SK-N-SH (cell line): ENCODE measurements at regions not wholly inside any gene's neighbourhood (a gene's known extent, or its start where the extent isn't known, plus 50 kb on each side); places are given as distances from the start of the nearest gene placed in this dataset.

Experiments used
- CTCF ChIA-PET: fragments of 300-600, 350-600 bp; formaldehyde crosslinking; extraction: SDS; loops from one replicate; lab custom pipeline; 2021; lab: Yijun Ruan, JAX
- POLR2A ChIA-PET: fragments of 350-600 bp; sonication (Branson Sonifier 250); formaldehyde crosslinking; extraction: SDS; loops from one replicate; lab custom pipeline; 2020; ENCODE audit warnings: antibody characterized with exemption, inconsistent platforms; lab: Yijun Ruan, JAX
- DNase-seq: peaks from one replicate; pipeline ENCODE4 v3.0.0; 2012
- H2AFZ ChIP-seq: fragments of 200-600 bp; sonication (generic); 2 replicates; pipeline ENCODE4 v1.8.1; 2016; ENCODE audit warnings: antibody characterized with exemption, mild to moderate bottlenecking, low read depth
- H3F3A ChIP-seq: fragments of 200-600 bp; sonication (generic); replicated peaks from 2 replicates; pipeline ENCODE3; 2016; ENCODE audit warnings: antibody characterized with exemption, mild to moderate bottlenecking; ENCODE audit not compliant: insufficient read depth
- H3K27ac ChIP-seq, 2 experiments: fragments of 200-500 bp in 1 of 2; fragments of 200-600 bp in 1 of 2; sonication (Bioruptor generic) in 1 of 2; sonication (generic), shearing (Covaris generic) in 1 of 2; 2 replicates each; pipeline versions ENCODE4 v1.5.1 to v1.6.1; 2014 to 2016; ENCODE audit warnings: low read depth in 2 of 2, inconsistent platforms in 1 of 2, low read length in 1 of 2, mild to moderate bottlenecking in 1 of 2, mixed read lengths in 1 of 2
- H3K27me3 ChIP-seq: fragments of 200-600 bp; sonication (generic), shearing (Covaris generic); 2 replicates; pipeline ENCODE4 v1.6.1; 2016; ENCODE audit warnings: mixed run types; ENCODE audit not compliant: insufficient read depth
- H3K36me3 ChIP-seq, 2 experiments: fragments of 200-500 bp in 1 of 2; fragments of 200-600 bp in 1 of 2; sonication (Bioruptor generic) in 1 of 2; sonication (generic) in 1 of 2; replicated peaks in 1 of 2; 2 replicates each; pipeline versions ENCODE3 to v1.5.1; 2014 to 2016; ENCODE audit warnings: low read length in 1 of 2, mild to moderate bottlenecking in 1 of 2; ENCODE audit not compliant: insufficient read depth in 2 of 2, control insufficient read depth in 1 of 2
- H3K4me1 ChIP-seq, 2 experiments: fragments of 200-500 bp in 1 of 2; fragments of 200-600 bp in 1 of 2; sonication (Bioruptor generic) in 1 of 2; sonication (generic), shearing (Covaris generic) in 1 of 2; 2 replicates each; pipeline versions ENCODE4 v1.5.1 to v1.6.1; 2014 to 2016; ENCODE audit warnings: low read depth in 1 of 2, low read length in 1 of 2, mixed run types in 1 of 2; ENCODE audit not compliant: insufficient read depth in 2 of 2, control insufficient read depth in 1 of 2
- H3K4me2 ChIP-seq: fragments of 200-600 bp; sonication (generic), shearing (Covaris generic); 2 replicates; pipeline ENCODE4 v1.6.1; 2017; ENCODE audit warnings: mixed run types
- H3K4me3 ChIP-seq, 2 experiments: fragments of 200-500 bp in 1 of 2; fragments of 200-600 bp in 1 of 2; sonication (Bioruptor generic) in 1 of 2; sonication (generic), shearing (Covaris generic) in 1 of 2; 2 replicates each; pipeline versions ENCODE4 v1.5.1 to v1.8.1; 2014 to 2016; ENCODE audit warnings: low read depth in 2 of 2, inconsistent platforms in 1 of 2, low read length in 1 of 2, mild to moderate bottlenecking in 1 of 2, mixed read lengths in 1 of 2, moderate library complexity in 1 of 2
- H3K79me2 ChIP-seq: fragments of 200-600 bp; sonication (generic); 2 replicates; pipeline ENCODE4 v1.8.1; 2017; ENCODE audit warnings: mild to moderate bottlenecking; ENCODE audit not compliant: insufficient read depth
- H3K9ac ChIP-seq: fragments of 200-600 bp; sonication (generic); 2 replicates; pipeline ENCODE4 v1.6.1; 2017; ENCODE audit warnings: mixed run types
- H3K9me2 ChIP-seq: fragments of 200-600 bp; sonication (generic); 2 replicates; pipeline ENCODE4 v1.6.1; 2017; ENCODE audit warnings: mixed run types
- H3K9me3 ChIP-seq: fragments of 200-600 bp; sonication (generic); 2 replicates; pipeline ENCODE4 v1.6.1; 2017; ENCODE audit warnings: mixed run types, mild to moderate bottlenecking, moderate library complexity
- H4K20me1 ChIP-seq: fragments of 200-600 bp; sonication (generic); 2 replicates; pipeline ENCODE4 v1.6.1; 2017; ENCODE audit warnings: mild to moderate bottlenecking, mixed run types; ENCODE audit not compliant: insufficient read depth
- EP300 ChIP-seq, 2 experiments: IDR thresholded peaks; 2 replicates each; pipeline versions ENCODE4 v1.4.0 to v1.6.1; 2012; ENCODE audit warnings: borderline replicate concordance in 1 of 2, low read depth in 1 of 2, low read length in 1 of 2
- FOSL2 ChIP-seq: IDR thresholded peaks from 2 replicates; pipeline ENCODE4 v1.4.0; 2012; ENCODE audit warnings: low read depth, mild to moderate bottlenecking, moderate library complexity, borderline replicate concordance
- GATA2 ChIP-seq: sonication (generic); formaldehyde crosslinking; IDR thresholded peaks from 2 replicates; pipeline ENCODE4 v1.5.0; 2020; ENCODE audit warnings: mild to moderate bottlenecking, missing genetic modification reagents
- JUND ChIP-seq: IDR thresholded peaks from 2 replicates; pipeline ENCODE4 v1.4.0; 2012
- MXI1 ChIP-seq: IDR thresholded peaks from 2 replicates; pipeline ENCODE4 v1.6.1; 2012; ENCODE audit warnings: mild to moderate bottlenecking, low read depth, low read length, improper control_type of control experiment
- NRF1 ChIP-seq: IDR thresholded peaks from 2 replicates; pipeline ENCODE4 v1.6.1; 2012; ENCODE audit warnings: low read depth, mild to moderate bottlenecking, low read length
- RAD21 ChIP-seq: IDR thresholded peaks from 2 replicates; pipeline ENCODE4 v1.6.1; 2012; ENCODE audit warnings: mild to moderate bottlenecking, low read length
- TAF1 ChIP-seq: IDR thresholded peaks from 2 replicates; pipeline ENCODE4 v1.6.1; 2012; ENCODE audit warnings: low read depth, mild to moderate bottlenecking, low read length, moderate library complexity, borderline replicate concordance
- WGBS: methylation state at CpG from one replicate; pipeline ENCODE4 v1.1.6; 2017; ENCODE audit warnings: low lambda C conversion rate; 5-methylcytosine and 5-hydroxymethylcytosine counted together
- TF ChIP-seq, protein P1 (sequence below): IDR thresholded peaks from 2 replicates; pipeline ENCODE4 v1.6.1; 2012; ENCODE audit warnings: mild to moderate bottlenecking, low read depth, low read length, moderate library complexity
- TF ChIP-seq, protein P2 (sequence below): IDR thresholded peaks from 2 replicates; pipeline ENCODE4 v1.4.0; 2012; ENCODE audit warnings: low read depth, borderline replicate concordance
- TF ChIP-seq, protein P3 (sequence below): IDR thresholded peaks from 2 replicates; pipeline ENCODE4 v1.4.0; 2012; ENCODE audit warnings: low read depth
- TF ChIP-seq, protein P4 (sequence below): IDR thresholded peaks from 2 replicates; pipeline ENCODE4 v1.4.0; 2012; ENCODE audit warnings: low read depth, borderline replicate concordance

DNA sequence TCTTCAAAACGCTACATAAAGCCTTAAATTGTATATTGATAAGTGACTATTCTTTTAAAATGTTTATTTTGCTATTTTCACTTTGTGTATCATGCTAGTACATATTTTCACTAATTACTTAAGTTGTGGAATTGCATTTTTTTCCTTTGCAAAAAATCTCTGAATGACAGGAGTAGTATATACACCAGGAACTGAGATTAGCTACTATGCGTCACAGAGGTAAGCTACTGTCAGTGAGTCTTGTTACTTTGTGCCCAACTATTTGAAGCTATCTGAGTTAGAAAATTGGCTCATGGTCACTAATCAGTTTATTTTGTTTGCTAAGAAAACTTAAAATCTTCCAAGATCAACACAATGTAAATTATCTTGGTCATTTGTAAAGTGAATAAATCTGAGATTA lies 887.4 kb downstream of the TMTC2 start:
- no peak for DNase-seq
- H3K4me3 ChIP-seq, result no peak overlapping the region
- no peaks in the 10 kb centered on the region for H3K36me3 ChIP-seq
- TF ChIP-seq TAF1 (no peak), JUND (no peak), RAD21 (no peak), FOSL2 (no peak), GATA2 (CRISPR knock-in tag) (no peak)
- TF ChIP-seq, protein P1, sequence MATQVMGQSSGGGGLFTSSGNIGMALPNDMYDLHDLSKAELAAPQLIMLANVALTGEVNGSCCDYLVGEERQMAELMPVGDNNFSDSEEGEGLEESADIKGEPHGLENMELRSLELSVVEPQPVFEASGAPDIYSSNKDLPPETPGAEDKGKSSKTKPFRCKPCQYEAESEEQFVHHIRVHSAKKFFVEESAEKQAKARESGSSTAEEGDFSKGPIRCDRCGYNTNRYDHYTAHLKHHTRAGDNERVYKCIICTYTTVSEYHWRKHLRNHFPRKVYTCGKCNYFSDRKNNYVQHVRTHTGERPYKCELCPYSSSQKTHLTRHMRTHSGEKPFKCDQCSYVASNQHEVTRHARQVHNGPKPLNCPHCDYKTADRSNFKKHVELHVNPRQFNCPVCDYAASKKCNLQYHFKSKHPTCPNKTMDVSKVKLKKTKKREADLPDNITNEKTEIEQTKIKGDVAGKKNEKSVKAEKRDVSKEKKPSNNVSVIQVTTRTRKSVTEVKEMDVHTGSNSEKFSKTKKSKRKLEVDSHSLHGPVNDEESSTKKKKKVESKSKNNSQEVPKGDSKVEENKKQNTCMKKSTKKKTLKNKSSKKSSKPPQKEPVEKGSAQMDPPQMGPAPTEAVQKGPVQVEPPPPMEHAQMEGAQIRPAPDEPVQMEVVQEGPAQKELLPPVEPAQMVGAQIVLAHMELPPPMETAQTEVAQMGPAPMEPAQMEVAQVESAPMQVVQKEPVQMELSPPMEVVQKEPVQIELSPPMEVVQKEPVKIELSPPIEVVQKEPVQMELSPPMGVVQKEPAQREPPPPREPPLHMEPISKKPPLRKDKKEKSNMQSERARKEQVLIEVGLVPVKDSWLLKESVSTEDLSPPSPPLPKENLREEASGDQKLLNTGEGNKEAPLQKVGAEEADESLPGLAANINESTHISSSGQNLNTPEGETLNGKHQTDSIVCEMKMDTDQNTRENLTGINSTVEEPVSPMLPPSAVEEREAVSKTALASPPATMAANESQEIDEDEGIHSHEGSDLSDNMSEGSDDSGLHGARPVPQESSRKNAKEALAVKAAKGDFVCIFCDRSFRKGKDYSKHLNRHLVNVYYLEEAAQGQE, result no peak
- TF ChIP-seq, protein P2, sequence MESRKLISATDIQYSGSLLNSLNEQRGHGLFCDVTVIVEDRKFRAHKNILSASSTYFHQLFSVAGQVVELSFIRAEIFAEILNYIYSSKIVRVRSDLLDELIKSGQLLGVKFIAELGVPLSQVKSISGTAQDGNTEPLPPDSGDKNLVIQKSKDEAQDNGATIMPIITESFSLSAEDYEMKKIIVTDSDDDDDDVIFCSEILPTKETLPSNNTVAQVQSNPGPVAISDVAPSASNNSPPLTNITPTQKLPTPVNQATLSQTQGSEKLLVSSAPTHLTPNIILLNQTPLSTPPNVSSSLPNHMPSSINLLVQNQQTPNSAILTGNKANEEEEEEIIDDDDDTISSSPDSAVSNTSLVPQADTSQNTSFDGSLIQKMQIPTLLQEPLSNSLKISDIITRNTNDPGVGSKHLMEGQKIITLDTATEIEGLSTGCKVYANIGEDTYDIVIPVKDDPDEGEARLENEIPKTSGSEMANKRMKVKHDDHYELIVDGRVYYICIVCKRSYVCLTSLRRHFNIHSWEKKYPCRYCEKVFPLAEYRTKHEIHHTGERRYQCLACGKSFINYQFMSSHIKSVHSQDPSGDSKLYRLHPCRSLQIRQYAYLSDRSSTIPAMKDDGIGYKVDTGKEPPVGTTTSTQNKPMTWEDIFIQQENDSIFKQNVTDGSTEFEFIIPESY, result no peak
- CTCF ChIA-PET, result interaction anchor here (0.9 kb wide), 1 partner anchor 528 kb away, joined by 3 read pairs; no protein-coding TSS in a partner anchor
- no peak overlapping the region for H3K27ac ChIP-seq
- no peaks in the 10 kb centered on the region for H3K9me2 ChIP-seq
- WGBS, result 80% methylated on average over 2 of the region's 2 CpGs
- POLR2A ChIA-PET, result no interaction called here
- no peaks in the 10 kb centered on the region; a peak in 1 of 4 replicates for H3K4me1 ChIP-seq
- no peak overlapping the region for H3K9ac ChIP-seq
- no peaks in the 10 kb centered on the region for H3K27me3 ChIP-seq
- no peak overlapping the region for H2AFZ ChIP-seq
- H3K4me2 ChIP-seq, result no peak overlapping the region
- H3F3A ChIP-seq, result no peaks in the 10 kb centered on the region
- no peaks in the 10 kb centered on the region for H3K9me3 ChIP-seq
- H4K20me1 ChIP-seq, result no peaks in the 10 kb centered on the region
- H3K79me2 ChIP-seq, result no peaks in the 10 kb centered on the region

GRCh38 chr12:83573671-83574070 lies 887.0 kb downstream of the TMTC2 start:
- no peak overlapping the region for H3K4me2 ChIP-seq
- H3K9me2 ChIP-seq, result no peaks in the 10 kb centered on the region
- no peaks in the 10 kb centered on the region for H3K27me3 ChIP-seq
- H4K20me1 ChIP-seq, result no peaks in the 10 kb centered on the region
- WGBS, result 22% methylated on average over 4 of the region's 4 CpGs
- H3K4me3 ChIP-seq, result no peak overlapping the region
- H3F3A ChIP-seq, result no peaks in the 10 kb centered on the region
- H3K9me3 ChIP-seq, result no peaks in the 10 kb centered on the region
- CTCF ChIA-PET, result interaction anchor here (0.9 kb wide), 1 partner anchor 528 kb away, joined by 3 read pairs; no protein-coding TSS in a partner anchor
- no peaks in the 10 kb centered on the region; a peak in 1 of 4 replicates for H3K4me1 ChIP-seq
- DNase-seq, result no peak
- POLR2A ChIA-PET, result no interaction called here
- H3K79me2 ChIP-seq, result no peaks in the 10 kb centered on the region
- H3K9ac ChIP-seq, result no peak overlapping the region
- H2AFZ ChIP-seq, result no peak overlapping the region
- H3K36me3 ChIP-seq, result no peaks in the 10 kb centered on the region
- H3K27ac ChIP-seq, result no peak overlapping the region; a peak in 1 of 4 replicates
- TF ChIP-seq, protein P3, sequence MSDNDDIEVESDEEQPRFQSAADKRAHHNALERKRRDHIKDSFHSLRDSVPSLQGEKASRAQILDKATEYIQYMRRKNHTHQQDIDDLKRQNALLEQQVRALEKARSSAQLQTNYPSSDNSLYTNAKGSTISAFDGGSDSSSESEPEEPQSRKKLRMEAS, result 0 out of 2 replicates have a peak, but pooled peaks have one; percentile 17
- TF ChIP-seq MXI1, result no peak
- 0 out of 2 replicates have a peak, but pooled peaks have one; percentile 23 for TF ChIP-seq JUND
- peak; percentile 43; the same call in 1 of the 2 replicates for TF ChIP-seq FOSL2
- no peak for TF ChIP-seq EP300 (IDR thresholded peaks at IDR 0.05; ENCODE audit: borderline replicate concordance in 1 of 2, low read depth in 1 of 2, low read length in 1 of 2)
- TF ChIP-seq NRF1, result no peak
- TF ChIP-seq, protein P4, sequence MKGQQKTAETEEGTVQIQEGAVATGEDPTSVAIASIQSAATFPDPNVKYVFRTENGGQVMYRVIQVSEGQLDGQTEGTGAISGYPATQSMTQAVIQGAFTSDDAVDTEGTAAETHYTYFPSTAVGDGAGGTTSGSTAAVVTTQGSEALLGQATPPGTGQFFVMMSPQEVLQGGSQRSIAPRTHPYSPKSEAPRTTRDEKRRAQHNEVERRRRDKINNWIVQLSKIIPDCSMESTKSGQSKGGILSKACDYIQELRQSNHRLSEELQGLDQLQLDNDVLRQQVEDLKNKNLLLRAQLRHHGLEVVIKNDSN, result 0 out of 2 replicates have a peak, but pooled peaks have one; percentile 15
- TF ChIP-seq, all 33 proteins: peak for 4
